ENCODE measurements at regions not wholly inside any gene's neighbourhood (a gene's known extent, or its start where the extent isn't known, plus 50 kb on each side); places are given as distances from the start of the nearest gene placed in this dataset.
"Not testable (repeated sequence)": the region's sequence is repeated elsewhere in the genome, so short reads cannot be mapped to it uniquely, and the experiment has no call there.

- no peak for DNase-seq
Measured at GRCh38 chr3:153221748-153222162, 59.7 kb downstream of the RAP2B start.

GRCh38 chr3:153226877-153227276 lies 64.9 kb downstream of the RAP2B start:
- not testable (repeated sequence) for DNase-seq

GRCh38 chr3:153230427-153230826 lies 68.4 kb downstream of the RAP2B start:
- not testable (repeated sequence) for DNase-seq

GRCh38 chr3:153231245-153231644 lies 69.2 kb downstream of the RAP2B start:
- DNase-seq: not testable (repeated sequence)

- DNase-seq: not testable (repeated sequence)
Measured at GRCh38 chr3:153232050-153232752, 70.2 kb downstream of the RAP2B start.

GRCh38 chr3:153232851-153233271 lies 70.8 kb downstream of the RAP2B start:
- DNase-seq: no peak

GRCh38 chr3:153233986-153234385 lies 72.0 kb downstream of the RAP2B start:
- no peak for DNase-seq

GRCh38 chr3:153242896-153243295 lies 80.9 kb downstream of the RAP2B start:
- DNase-seq: no peak

GRCh38 chr3:153244961-153245360 lies 82.9 kb downstream of the RAP2B start:
- no peak for DNase-seq

- DNase-seq: no peak
Measured at GRCh38 chr3:153245661-153246060, 83.6 kb downstream of the RAP2B start.

- DNase-seq: no peak
Measured at GRCh38 chr3:153246331-153246730, 84.3 kb downstream of the RAP2B start.

- DNase-seq: no peak
Measured at GRCh38 chr3:153246806-153247205, 84.8 kb downstream of the RAP2B start.

GRCh38 chr3:153247331-153248330 lies 85.6 kb downstream of the RAP2B start:
- DNase-seq: no peak

GRCh38 chr3:153248835-153249234 lies 86.8 kb downstream of the RAP2B start:
- not testable (repeated sequence) for DNase-seq

- no peak for DNase-seq
Measured at GRCh38 chr3:153249906-153250305, 87.9 kb downstream of the RAP2B start.

GRCh38 chr3:153250446-153250845 lies 88.4 kb downstream of the RAP2B start:
- no peak for DNase-seq

GRCh38 chr3:153252963-153253362 lies 90.9 kb downstream of the RAP2B start:
- no peak for DNase-seq

GRCh38 chr3:153254361-153254760 lies 92.3 kb downstream of the RAP2B start:
- DNase-seq: no peak

GRCh38 chr3:153257673-153258351 lies 95.8 kb downstream of the RAP2B start:
- no peak for DNase-seq

- DNase-seq: no peak
Measured at GRCh38 chr3:153259956-153260355, 97.9 kb downstream of the RAP2B start.

GRCh38 chr3:153260681-153261080 lies 98.7 kb downstream of the RAP2B start:
- DNase-seq: no peak

- no peak for DNase-seq
Measured at GRCh38 chr3:153266619-153267018, 104.6 kb downstream of the RAP2B start.
